H1 (cell line): ENCODE measurements at regions not wholly inside any gene's neighbourhood (a gene's known extent, or its start where the extent isn't known, plus 50 kb on each side); places are given as distances from the start of the nearest gene placed in this dataset.

Experiments
- BCL11A ChIP-seq, 2 experiments: IDR thresholded peaks; one replicate each; pipeline ENCODE4 v1.6.1; 2011; ENCODE audit warnings: low read depth in 2 of 2, low read length in 2 of 2, mild to moderate bottlenecking in 2 of 2
- CREB1 ChIP-seq: IDR thresholded peaks from 2 replicates; pipeline ENCODE4 v1.6.1; 2012; ENCODE audit warnings: inconsistent platforms
- CTCF ChIP-seq, 3 experiments: IDR thresholded peaks; 1 replicate in 2 of 3; 2 replicates in 1 of 3; pipeline versions ENCODE4 v1.5.1 to v1.6.1; 2011; ENCODE audit warnings: low read length in 3 of 3, mild to moderate bottlenecking in 3 of 3, inconsistent platforms in 2 of 3, low read depth in 1 of 3, moderate library complexity in 1 of 3; ENCODE audit not compliant: insufficient read depth in 1 of 3; ENCODE audit errors: control extremely low read depth in 1 of 3
- EZH2 ChIP-seq: fragments of 200-600 bp; sonication (generic); IDR thresholded peaks from 2 replicates; pipeline ENCODE4 v1.7.1; 2012; ENCODE audit warnings: low read depth, mild to moderate bottlenecking, moderate library complexity, low read length, inconsistent platforms; ENCODE audit not compliant: severe bottlenecking
- MAX ChIP-seq: IDR thresholded peaks from 2 replicates; pipeline ENCODE4 v1.6.1; 2012; ENCODE audit warnings: inconsistent platforms
- PHF8 ChIP-seq: fragments of 200-600 bp; sonication (generic); conservative IDR thresholded peaks from 2 replicates; pipeline ENCODE4 v1.7.1; 2012; ENCODE audit warnings: low read depth, mild to moderate bottlenecking, inconsistent platforms, low read length, moderate library complexity
- POLR2A ChIP-seq, 2 experiments: IDR thresholded peaks; 1 replicate in 1 of 2; 2 replicates in 1 of 2; pipeline ENCODE4 v1.6.1; 2011; ENCODE audit warnings: low read depth in 2 of 2, low read length in 2 of 2, mild to moderate bottlenecking in 2 of 2; ENCODE audit errors: control extremely low read depth in 1 of 2
- POLR2AphosphoS5 ChIP-seq: IDR thresholded peaks from 2 replicates; pipeline ENCODE4 v1.6.1; 2011; ENCODE audit warnings: low read depth, low read length
- RBBP5 ChIP-seq: IDR thresholded peaks from 2 replicates; pipeline ENCODE4 v1.7.1; 2012; ENCODE audit warnings: low read depth, mild to moderate bottlenecking, inconsistent platforms, low read length, moderate library complexity, borderline replicate concordance
- SIX5 ChIP-seq: IDR thresholded peaks from 2 replicates; pipeline ENCODE4 v1.6.1; 2011; ENCODE audit warnings: mild to moderate bottlenecking, low read depth, low read length
- USF2 ChIP-seq: IDR thresholded peaks from 2 replicates; pipeline ENCODE4 v1.6.1; 2011; ENCODE audit warnings: low read length, improper control_type of control experiment

GRCh38 chr7:108717781-108718180 is 148.1 kb downstream of the DNAJB9 start:
- no peak for TF ChIP-seq CTCF (IDR thresholded peaks at IDR 0.05; ENCODE audit: control extremely low read depth in 1 of 3, insufficient read depth in 1 of 3, low read depth in 1 of 3, low read length in 3 of 3)
- TF ChIP-seq POLR2AphosphoS5: no peak
- no peak for TF ChIP-seq MAX
- no peak for TF ChIP-seq BCL11A (IDR thresholded peaks at IDR 0.05; ENCODE audit: low read depth in 2 of 2, low read length in 2 of 2)
- TF ChIP-seq EZH2: no peak
- TF ChIP-seq USF2: no peak
- no peak for TF ChIP-seq PHF8
- TF ChIP-seq RBBP5: no peak
- TF ChIP-seq POLR2A (IDR thresholded peaks at IDR 0.05; ENCODE audit: control extremely low read depth in 1 of 2, low read depth in 2 of 2, low read length in 2 of 2): no peak
- TF ChIP-seq CREB1: no peak
- no peak for TF ChIP-seq SIX5
